Fibroblast of villous mesenchyme (primary cell): ENCODE measurements at regions not wholly inside any gene's neighbourhood (a gene's known extent, or its start where the extent isn't known, plus 50 kb on each side); places are given as distances from the start of the nearest gene placed in this dataset.

Experiments
- DNase-seq: peaks from one replicate; pipeline ENCODE4 v3.0.0-alpha.2; 2010; ENCODE audit warnings: low read depth
- H3K4me3 ChIP-seq: 2 replicates; pipeline ENCODE4 v1.5.1; 2011; ENCODE audit warnings: low read depth, mild to moderate bottlenecking, low read length
- CTCF ChIP-seq: IDR thresholded peaks from 2 replicates; pipeline ENCODE4 v1.5.1; 2012; ENCODE audit warnings: low read depth, mild to moderate bottlenecking, low read length; ENCODE audit not compliant: insufficient read depth

DNA sequence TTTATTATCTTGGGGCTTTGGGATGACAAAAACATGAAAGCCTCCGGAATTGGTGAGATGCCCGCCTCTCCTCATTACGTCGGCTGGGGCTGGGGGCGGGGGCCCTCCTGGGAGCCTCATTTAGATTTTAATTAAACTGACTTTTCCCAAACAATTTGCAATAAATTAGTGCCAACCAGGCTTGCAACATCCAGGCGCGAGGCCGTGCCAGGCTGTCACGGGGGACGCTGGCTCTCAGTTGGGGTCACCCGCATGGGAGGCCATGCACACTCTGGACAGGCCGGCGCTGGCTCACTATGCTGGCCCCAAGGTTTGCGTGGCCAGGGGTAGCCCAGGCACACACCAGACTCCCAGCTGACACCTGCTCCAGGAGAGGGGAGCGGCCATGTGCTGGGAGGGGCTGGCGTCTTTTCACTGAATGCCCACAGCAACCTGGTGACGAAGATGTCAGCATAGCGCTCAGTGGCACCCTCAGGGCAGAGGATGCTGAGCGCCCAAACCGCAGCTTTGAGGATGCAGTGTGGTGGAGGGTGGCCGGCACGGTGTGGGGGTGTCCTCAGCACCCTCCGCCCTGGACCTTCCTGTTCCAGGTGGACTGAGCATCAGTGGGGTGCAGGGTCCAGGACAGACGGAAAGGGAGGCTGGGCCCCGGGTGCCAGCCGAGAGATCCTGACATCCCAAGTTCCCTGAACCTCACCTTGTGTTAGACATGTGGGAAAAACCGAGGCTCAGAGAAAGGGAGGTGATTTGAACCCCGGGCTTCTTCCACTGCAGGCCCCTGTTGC, 190.8 kb upstream of the C14orf180 start:
- DNase-seq, result no peak
- no peak for TF ChIP-seq CTCF
- H3K4me3 ChIP-seq, result no peak overlapping the region

- no peak for TF ChIP-seq CTCF
- no peak overlapping the region for H3K4me3 ChIP-seq
- no peak for DNase-seq
These were observed 190.0 kb upstream of the C14orf180 start for GRCh38 chr14:104389326-104390220.

DNA sequence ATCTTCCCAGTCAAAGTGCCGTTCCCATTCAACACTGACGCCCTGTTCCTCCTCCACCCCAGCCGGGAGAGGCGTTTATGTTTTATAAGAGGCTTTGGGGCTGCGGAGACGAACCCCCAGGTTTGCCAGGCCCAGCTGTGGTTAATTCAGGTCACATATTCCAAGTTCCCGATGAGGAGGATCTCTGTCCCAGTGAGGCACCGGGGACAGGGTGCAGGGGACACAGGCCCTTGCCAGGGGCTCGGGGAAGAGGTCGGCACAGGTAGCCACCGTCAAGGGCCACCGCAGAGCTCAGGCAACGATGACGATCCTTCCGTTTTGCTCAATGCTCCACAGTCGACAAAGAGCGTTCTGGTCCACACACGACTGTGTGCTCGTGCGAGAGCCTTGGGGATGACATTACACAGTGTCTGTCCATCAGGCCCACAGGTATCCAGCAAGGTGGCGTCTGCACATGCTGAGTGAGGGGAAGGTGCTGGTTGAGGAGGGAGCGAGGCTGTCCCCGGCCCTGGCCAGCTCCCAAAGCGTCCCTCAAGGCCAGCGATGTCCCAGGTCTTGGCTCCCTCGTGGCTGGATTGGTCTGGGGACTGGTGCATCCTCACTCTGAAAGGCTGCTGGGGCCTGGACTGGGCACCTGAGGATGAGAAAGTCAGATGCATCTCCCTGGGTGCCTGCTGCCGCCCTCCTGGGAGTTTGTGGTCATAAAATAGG, 189.2 kb upstream of the C14orf180 start:
- DNase-seq, result no peak
- no peak for TF ChIP-seq CTCF
- no peak overlapping the region for H3K4me3 ChIP-seq

- H3K4me3 ChIP-seq, result no peak overlapping the region
- DNase-seq, result no peak
- no peak for TF ChIP-seq CTCF
These were observed 188.3 kb upstream of the C14orf180 start for GRCh38 chr14:104390941-104391901.

DNA sequence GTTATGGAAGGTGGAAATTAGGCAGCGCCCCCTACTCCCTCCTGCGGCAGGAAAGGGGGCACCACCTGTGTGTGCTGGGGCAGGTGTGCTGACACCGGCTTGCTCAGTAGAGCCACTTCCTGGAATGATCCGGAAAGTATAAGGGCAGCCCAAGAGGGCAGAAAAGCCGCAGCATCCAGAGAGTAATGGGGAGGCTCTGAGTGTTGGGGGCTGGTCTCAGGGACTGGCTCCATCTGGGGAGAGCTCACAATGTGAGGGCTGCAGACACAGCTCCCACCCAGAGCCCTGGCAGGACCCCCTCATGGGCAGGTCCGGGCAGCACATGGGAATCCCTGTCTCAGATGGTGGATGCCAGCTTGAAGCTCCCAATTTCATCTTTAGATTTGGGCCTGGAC, 187.6 kb upstream of the C14orf180 start:
- TF ChIP-seq CTCF, result no peak
- no peak for DNase-seq
- no peak overlapping the region for H3K4me3 ChIP-seq
